Memory B cell (primary cell): ENCODE measurements at regions not wholly inside any gene's neighbourhood (a gene's known extent, or its start where the extent isn't known, plus 50 kb on each side); places are given as distances from the start of the nearest gene placed in this dataset.
"Not testable (repeated sequence)": the region's sequence is repeated elsewhere in the genome, so short reads cannot be mapped to it uniquely, and the experiment has no call there.

Experiments
- ATAC-seq: fragments of 150-1000 bp; cut with Tn5 transposase; 2 replicates; pipeline ENCODE4 v1.10.0; 2021; ENCODE audit warnings: low read depth, mild to moderate bottlenecking, moderate library complexity
- DNase-seq, 2 donors: peaks; one replicate each; pipeline ENCODE4 v3.0.0; 2022; ENCODE audit warnings: low spot score in 2 of 2
- H3K27ac Mint-ChIP-seq: one replicate; pipeline ENCODE4 v1.8.0; 2022; ENCODE audit warnings: mild to moderate bottlenecking, moderate library complexity, mixed read lengths
- H3K27me3 Mint-ChIP-seq: one replicate; pipeline ENCODE4 v1.8.0; 2022; ENCODE audit warnings: mixed read lengths
- H3K36me3 Mint-ChIP-seq: one replicate; pipeline ENCODE4 v1.8.0; 2022; ENCODE audit warnings: mild to moderate bottlenecking, mixed read lengths
- H3K4me1 Mint-ChIP-seq: one replicate; pipeline ENCODE4 v1.8.0; 2022; ENCODE audit warnings: mixed read lengths
- H3K4me3 Mint-ChIP-seq: one replicate; pipeline ENCODE4 v1.8.0; 2022; ENCODE audit warnings: mild to moderate bottlenecking, moderate library complexity, mixed read lengths
- H3K9me3 Mint-ChIP-seq: one replicate; pipeline ENCODE4 v1.8.0; 2022; ENCODE audit warnings: mixed read lengths

DNA sequence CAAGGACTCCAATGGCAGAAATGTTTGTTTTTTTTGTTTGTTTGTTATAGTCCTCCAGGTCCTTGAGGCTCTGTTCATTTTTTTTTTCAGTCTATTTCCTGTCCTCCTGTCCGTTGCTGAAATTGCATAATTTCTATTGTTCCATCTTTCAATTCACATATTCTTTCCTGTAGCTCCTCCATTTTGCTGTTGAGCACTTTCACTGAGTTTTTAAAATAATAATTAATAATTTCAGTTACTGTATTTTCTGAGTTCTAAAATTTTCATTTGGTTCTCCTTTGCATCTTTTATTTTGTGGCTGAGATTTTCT, 202.3 kb upstream of the AGR3 start:
- peaks cover 1% of the 10 kb centered on the region for H3K9me3 Mint-ChIP-seq
- no peaks in the 10 kb centered on the region for H3K27me3 Mint-ChIP-seq

DNA sequence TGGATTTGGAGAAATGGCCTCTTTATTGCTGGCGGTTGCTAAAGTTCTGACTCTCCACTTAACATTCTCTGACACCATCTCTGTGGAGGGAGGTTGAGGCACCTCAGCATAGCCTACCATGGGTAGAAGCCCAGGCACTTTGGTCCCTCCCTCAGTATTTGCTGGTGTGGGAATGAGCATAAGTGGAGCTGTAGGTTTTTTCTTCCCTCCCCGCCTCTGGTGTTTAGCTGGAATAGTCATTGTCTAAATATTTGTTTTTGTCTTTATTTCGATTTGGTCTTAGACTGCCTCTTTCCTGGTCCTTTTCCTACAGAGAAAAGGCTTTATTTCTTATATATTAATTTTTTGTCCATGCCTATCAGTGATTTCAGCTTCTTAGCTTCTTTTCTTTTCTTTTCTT, 203.4 kb upstream of the AGR3 start:
- Mint-ChIP-seq H3K36me3 (no peaks in the 10 kb centered on the region), H3K9me3 (peaks cover 1% of the 10 kb centered on the region), H3K27ac (no peak overlapping the region), H3K27me3 (no peaks in the 10 kb centered on the region), H3K4me3 (no peak overlapping the region), H3K4me1 (no peaks in the 10 kb centered on the region)
- no peak for ATAC-seq
- no peak for DNase-seq

More for the DNA sequence above, 202.3 kb upstream of the AGR3 start:
- no peak overlapping the region for H3K4me3 Mint-ChIP-seq
- no peaks in the 10 kb centered on the region for H3K4me1 Mint-ChIP-seq
- ATAC-seq (no peak), DNase-seq (no peak)
- no peak overlapping the region for H3K27ac Mint-ChIP-seq
- no peaks in the 10 kb centered on the region for H3K36me3 Mint-ChIP-seq

DNA sequence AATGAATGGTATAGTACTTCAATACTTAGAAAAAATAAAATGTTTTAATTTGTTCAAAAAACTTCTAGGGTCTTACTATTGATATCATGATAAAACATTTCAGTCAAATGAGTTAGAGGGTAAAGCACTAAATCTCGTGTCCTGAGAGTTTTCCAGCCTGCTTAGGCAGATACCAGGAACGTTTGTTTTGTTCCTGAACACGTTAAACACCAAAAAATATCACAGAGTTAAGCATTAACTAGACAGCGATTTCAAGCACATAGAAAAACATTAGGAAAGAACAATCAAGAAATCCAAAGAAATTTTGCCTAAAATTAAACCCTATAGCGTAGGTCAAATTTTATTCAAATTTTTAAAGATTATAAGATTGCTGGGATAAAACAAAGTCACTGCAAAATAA, 204.6 kb upstream of the AGR3 start:
- Mint-ChIP-seq H3K9me3 (peaks cover 1% of the 10 kb centered on the region), H3K36me3 (no peaks in the 10 kb centered on the region), H3K4me3 (no peak overlapping the region), H3K27me3 (no peaks in the 10 kb centered on the region), H3K27ac (no peak overlapping the region), H3K4me1 (no peaks in the 10 kb centered on the region)
- DNase-seq (no peak), ATAC-seq (no peak)

DNA sequence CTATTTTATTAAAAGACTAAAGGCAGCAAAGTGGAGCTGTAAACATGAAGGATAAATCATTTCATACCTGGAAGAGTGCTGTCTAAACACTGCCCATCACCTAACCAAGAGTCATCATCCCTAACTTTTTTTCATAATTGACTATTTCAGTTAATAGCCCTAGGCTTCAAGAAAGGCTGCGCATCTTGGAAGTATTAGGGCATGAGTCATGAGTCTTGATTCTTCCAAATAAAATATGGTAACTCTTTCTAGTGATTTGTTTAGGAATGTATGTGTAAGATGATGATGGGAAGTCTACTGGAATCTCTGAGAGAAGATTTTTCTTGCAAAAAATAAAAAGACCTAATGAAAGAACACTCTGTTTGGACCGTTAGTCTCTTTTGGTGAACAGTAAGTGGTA, 207.7 kb upstream of the AHR start:
- ATAC-seq (no peak), DNase-seq (no peak)
- Mint-ChIP-seq H3K27me3 (peaks cover 6% of the 10 kb centered on the region), H3K4me1 (no peaks in the 10 kb centered on the region), H3K27ac (no peak overlapping the region), H3K36me3 (no peaks in the 10 kb centered on the region), H3K4me3 (no peak overlapping the region), H3K9me3 (no peaks in the 10 kb centered on the region)

DNA sequence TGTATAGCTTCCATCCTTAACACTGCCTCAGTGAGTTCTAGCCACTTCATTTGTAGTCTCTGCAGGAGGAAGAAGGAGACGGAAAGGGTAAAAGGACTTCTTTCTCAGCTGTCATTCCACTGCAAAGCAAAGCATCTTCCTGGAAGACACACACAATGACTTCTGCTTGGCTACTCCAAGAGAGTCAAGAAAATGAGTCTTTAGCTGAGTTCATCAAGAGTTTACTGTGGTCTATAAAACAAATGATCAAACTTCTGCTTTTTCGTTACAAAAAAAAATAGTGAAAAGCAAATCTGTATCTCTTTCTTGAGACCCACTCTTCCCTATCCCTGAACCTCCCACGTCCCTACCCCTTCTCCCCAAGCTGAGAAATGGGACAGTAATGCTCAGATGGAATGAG, 205.0 kb upstream of the AHR start:
- Mint-ChIP-seq H3K27me3 (peaks cover 6% of the 10 kb centered on the region), H3K4me1 (peaks cover 11% of the 10 kb centered on the region), H3K36me3 (no peaks in the 10 kb centered on the region), H3K27ac (no peak overlapping the region), H3K9me3 (no peaks in the 10 kb centered on the region), H3K4me3 (no peak overlapping the region)
- DNase-seq = no peak
- no peak for ATAC-seq

DNA sequence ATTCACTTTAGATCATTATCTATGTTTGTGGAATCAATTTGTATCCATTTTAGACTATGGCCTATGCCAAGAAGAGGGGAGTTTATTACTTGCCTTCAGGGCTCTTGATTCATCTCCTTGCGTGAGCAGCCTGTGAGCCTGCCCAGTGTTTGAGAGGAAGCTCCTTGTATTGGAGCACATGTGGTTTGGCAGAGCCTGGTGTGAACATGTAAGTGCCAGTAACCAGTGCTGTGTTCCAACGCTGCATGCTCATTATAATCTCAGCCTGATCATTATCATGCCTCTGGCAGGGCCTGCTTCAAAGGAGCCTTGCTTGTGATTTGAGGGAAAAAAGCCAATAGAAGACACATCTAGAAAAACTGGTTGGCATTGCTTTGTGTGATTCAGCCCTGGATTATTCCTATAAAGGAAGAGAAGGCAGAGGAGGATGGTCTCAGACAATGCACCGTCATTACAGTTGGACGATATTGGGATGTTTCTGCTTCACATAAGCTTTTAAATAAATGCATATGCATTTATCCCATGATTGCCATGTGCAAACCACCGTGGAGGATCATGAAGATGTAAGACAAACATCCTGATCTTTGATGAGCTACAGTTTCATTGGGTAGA, 203.4 kb upstream of the AHR start:
- H3K4me3 Mint-ChIP-seq = no peak overlapping the region
- H3K4me1 Mint-ChIP-seq = peaks cover 11% of the 10 kb centered on the region
- ATAC-seq = no peak
- H3K9me3 Mint-ChIP-seq = no peaks in the 10 kb centered on the region
- DNase-seq = no peak
- H3K36me3 Mint-ChIP-seq = no peaks in the 10 kb centered on the region
- H3K27me3 Mint-ChIP-seq = peaks cover 6% of the 10 kb centered on the region
- no peak overlapping the region for H3K27ac Mint-ChIP-seq

DNA sequence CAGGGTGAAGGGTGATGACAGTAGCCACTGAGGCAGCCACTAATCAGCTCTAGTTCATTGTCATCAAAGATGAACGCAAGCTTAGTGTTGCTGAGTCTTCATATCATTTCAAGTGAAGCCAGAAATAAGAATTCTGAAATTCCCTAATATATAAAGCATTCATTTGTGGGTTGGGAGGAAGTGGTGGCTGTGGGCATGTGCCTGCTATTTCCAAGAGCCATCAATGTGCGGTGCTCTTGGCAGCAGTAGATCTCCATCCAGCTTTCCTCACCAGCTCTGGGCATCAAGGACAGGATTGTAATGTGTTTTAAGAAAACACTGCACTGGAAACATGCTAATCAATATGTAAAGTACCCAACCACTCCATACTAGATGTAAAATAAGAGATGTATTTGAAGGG, 202.5 kb upstream of the AHR start:
- no peak overlapping the region for H3K4me3 Mint-ChIP-seq
- H3K27ac Mint-ChIP-seq = no peak overlapping the region
- peaks cover 11% of the 10 kb centered on the region for H3K4me1 Mint-ChIP-seq
- no peaks in the 10 kb centered on the region for H3K9me3 Mint-ChIP-seq
- ATAC-seq (no peak), DNase-seq (no peak)
- H3K36me3 Mint-ChIP-seq = no peaks in the 10 kb centered on the region
- H3K27me3 Mint-ChIP-seq = peaks cover 6% of the 10 kb centered on the region

DNA sequence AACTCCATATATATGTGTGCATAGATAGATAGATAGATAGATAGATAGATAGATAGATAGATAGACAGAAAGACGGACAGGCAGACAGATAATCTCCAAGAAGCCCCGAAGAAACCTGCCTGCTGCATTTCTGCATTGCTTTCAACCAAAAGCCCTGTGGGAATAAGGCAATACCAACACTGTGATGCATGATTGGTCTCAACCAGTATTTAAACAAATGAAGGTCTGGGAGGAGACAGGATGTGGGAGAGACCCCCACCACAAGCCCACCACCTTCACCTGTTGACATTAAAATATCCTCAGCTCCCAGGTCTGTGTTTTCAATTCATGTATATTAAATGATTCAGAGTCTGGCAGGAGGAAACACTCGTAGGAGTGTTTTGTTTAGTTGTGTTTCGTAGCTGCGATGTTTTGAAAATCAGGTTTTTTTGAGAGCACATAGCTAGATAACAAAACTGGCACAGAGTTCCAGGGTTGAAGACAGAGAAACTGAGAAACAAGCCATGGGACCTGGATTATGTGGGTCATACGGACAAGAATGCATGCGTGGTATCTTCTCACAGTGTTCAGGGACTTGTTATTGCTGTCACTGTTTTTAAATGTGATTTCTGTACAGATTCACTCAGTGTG, 200.7 kb upstream of the AHR start:
- peak overlapping the region; percentile 49 for H3K27ac Mint-ChIP-seq
- peaks cover 6% of the 10 kb centered on the region for H3K27me3 Mint-ChIP-seq
- no peaks in the 10 kb centered on the region for H3K36me3 Mint-ChIP-seq
- DNase-seq (peak in 1 of 2 donors; percentile 4), ATAC-seq (peak; percentile 47)
- peaks cover 11% of the 10 kb centered on the region for H3K4me1 Mint-ChIP-seq
- peak overlapping the region; percentile 41 for H3K4me3 Mint-ChIP-seq
- peaks cover 3% of the 10 kb centered on the region for H3K9me3 Mint-ChIP-seq

DNA sequence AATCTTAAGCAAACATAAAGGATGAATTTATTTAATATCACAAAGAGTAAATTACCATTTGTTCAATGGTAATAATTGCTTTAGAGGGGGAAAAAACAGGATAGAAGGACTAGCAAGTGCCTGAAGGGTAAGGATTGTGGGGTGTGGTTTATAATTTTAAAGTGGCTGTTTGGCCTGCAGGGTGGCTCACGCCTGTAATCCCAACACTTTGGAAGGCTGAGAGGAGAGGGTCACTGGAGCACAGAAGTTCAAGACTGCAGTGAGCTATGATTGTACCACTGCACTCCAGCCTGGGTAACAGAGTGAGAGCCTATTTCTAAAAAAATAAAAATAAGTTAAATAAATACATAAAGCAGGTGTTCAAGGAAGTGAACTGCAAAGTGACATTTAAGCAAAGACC, 199.9 kb upstream of the AHR start:
- no peak overlapping the region for H3K4me3 Mint-ChIP-seq
- H3K27ac Mint-ChIP-seq = no peak overlapping the region
- H3K27me3 Mint-ChIP-seq = peaks cover 6% of the 10 kb centered on the region
- DNase-seq = no peak
- no peaks in the 10 kb centered on the region for H3K36me3 Mint-ChIP-seq
- peaks cover 3% of the 10 kb centered on the region for H3K9me3 Mint-ChIP-seq
- ATAC-seq = no peak
- peaks cover 11% of the 10 kb centered on the region for H3K4me1 Mint-ChIP-seq

DNA sequence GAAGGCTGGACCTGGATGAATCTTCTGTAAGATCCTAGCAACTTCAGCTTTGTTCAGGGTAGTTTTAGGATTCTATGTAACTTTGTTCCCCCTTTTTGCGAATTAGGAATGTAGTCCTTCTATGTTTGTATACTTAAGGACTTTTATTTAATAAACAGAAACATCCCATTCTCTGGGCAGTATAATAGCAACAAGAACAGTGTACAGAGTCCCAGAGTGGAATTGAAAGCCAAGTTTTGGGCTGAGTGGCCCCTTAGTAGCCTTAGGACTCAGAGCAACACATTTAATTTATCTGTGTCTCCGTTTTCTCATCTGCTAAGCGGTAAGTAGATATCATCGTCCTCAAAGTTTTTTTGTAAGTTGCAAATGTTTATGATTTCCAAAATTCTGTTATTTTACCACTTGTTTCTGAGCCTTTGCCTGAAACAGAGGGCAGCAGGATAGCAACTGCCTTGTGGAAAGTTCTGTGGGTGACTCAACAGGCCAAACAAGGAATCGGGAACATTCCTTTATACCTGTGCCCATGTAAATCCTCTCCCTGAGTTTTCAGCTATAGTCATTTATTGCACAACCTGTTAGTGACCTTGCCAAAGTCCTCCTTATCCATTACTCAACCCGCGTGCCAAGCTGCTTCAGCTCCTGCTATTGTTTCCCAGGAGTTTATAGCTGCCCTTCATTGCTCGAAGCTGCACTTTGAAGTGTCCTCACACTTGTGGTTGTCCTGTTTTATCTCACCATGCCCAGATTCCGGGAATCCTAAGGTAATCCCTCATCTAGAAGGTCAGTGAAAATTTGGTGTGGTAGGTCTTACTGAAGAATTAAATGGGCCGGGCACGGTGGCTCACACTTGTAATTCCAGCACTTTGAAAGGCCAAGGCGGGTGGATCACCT, 199.1 kb upstream of the AHR start:
- Mint-ChIP-seq H3K27me3 (peaks cover 6% of the 10 kb centered on the region), H3K27ac (no peak overlapping the region)

DNA sequence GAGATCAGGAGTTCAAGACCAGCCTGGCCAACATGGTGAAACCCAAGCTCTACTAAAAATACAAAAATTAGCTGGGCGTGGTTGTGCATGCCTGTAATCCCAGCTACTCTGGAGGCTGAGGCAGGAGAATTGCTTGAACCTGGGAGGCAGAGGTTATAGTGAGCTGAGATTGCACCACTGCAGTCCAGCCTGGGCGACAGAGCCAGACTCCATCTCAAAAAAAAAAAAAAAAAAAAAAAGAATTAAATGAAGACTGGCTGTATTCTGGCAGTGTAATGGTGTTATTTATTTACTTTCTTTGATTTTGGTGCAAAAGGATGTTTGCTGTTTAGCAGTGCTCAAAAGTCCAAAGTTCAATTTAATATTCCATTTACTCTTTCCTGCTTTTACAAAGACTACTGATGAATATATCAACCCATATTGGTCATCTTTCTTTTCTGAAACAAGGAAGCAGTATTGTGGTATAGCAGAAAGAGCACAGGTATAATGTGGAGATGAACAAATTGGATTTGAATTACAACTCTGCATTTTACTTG, 198.4 kb upstream of the AHR start:
- H3K36me3 Mint-ChIP-seq, H3K9me3 Mint-ChIP-seq, ATAC-seq, H3K4me3 Mint-ChIP-seq, H3K27me3 Mint-ChIP-seq, DNase-seq, H3K27ac Mint-ChIP-seq: not testable (repeated sequence)
- peaks cover 11% of the 10 kb centered on the region for H3K4me1 Mint-ChIP-seq

More for the DNA sequence above, 199.1 kb upstream of the AHR start:
- DNase-seq = no peak
- Mint-ChIP-seq H3K36me3 (no peaks in the 10 kb centered on the region), H3K9me3 (peaks cover 3% of the 10 kb centered on the region), H3K4me1 (peaks cover 11% of the 10 kb centered on the region), H3K4me3 (no peak overlapping the region)
- ATAC-seq = no peak

DNA sequence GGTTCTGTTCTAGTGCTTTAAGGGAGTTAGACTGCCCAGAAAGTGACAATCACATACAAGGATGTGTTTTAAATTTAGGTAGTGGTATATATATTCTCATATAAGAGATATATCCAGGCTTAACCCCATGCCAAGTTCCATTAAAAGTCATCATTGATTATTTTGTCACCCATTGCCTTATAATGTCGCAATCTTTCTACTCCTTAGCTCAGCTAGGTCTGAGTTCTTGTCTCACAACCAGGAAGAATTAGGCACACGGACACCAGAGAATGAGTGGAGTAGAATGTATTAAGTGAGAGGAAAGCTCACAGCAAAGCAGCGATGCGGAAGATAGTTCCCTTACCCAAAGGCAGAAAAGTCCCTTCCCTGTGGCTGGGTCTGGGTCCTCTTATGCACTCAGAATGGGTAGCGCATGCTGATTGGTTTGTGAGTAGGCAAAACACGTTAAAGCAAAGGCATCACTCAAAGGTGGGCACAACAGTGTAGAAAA, 197.2 kb upstream of the AHR start:
- ATAC-seq = no peak
- Mint-ChIP-seq H3K36me3 (no peaks in the 10 kb centered on the region), H3K9me3 (peaks cover 3% of the 10 kb centered on the region), H3K27me3 (no peaks in the 10 kb centered on the region), H3K4me3 (no peak overlapping the region), H3K27ac (no peak overlapping the region), H3K4me1 (peaks cover 11% of the 10 kb centered on the region)
- no peak for DNase-seq

DNA sequence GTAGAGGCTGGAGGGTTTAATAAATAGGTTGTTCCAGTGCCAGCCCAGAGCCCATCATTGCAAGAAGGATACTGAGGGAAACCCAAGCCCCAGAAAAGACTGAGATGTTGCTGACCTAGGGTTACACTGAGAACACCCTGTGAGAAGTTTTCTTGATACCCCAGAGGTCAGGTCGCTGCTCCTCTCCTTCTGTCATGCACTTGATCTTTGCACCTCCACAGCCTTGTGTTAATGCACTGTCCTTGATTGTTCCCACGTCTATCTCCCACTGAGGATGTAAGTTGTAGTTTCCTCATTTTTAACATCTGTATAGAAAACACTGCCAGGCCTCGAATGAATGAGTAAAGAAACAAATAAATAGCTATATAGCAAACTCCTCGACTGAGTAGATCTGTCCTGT, 195.3 kb upstream of the AHR start:
- Mint-ChIP-seq H3K36me3 (no peaks in the 10 kb centered on the region), H3K4me1 (peaks cover under 1% of the 10 kb centered on the region), H3K27me3 (no peaks in the 10 kb centered on the region), H3K4me3 (no peak overlapping the region), H3K9me3 (peaks cover 3% of the 10 kb centered on the region), H3K27ac (no peak overlapping the region)
- DNase-seq (no peak), ATAC-seq (no peak)

DNA sequence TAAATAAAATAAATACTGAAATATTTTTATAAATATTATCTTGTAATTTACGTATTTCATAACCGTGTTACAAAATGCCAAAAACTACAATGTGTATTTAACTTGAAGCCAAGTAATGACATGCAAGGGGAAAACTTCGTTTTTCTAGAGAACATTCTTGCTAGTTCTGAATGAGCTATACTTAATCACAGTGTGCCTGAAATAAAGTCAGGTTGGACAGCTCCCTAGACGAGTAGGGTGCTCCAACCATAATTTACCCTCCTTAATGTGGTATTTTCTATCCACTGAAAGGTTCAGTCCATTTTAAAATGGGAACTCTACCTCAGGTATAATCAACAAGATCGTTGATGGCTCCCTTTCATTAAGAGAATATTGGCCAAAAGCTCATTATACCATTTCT, 194.5 kb upstream of the AHR start:
- H3K27me3 Mint-ChIP-seq = no peaks in the 10 kb centered on the region
- no peak for ATAC-seq
- no peak overlapping the region for H3K27ac Mint-ChIP-seq
- no peak overlapping the region for H3K4me3 Mint-ChIP-seq
- H3K4me1 Mint-ChIP-seq = no peaks in the 10 kb centered on the region
- H3K36me3 Mint-ChIP-seq = no peaks in the 10 kb centered on the region
- peaks cover 3% of the 10 kb centered on the region for H3K9me3 Mint-ChIP-seq
- DNase-seq = no peak
